OCI-M1 (cell line): ENCODE measurements at regions not wholly inside any gene's neighbourhood (a gene's known extent, or its start where the extent isn't known, plus 50 kb on each side); places are given as distances from the start of the nearest gene placed in this dataset.
A peak's percentile ranks its signal among the peaks of the same experiment; 100 is the strongest.
"Not testable (repeated sequence)": the region's sequence is repeated elsewhere in the genome, so short reads cannot be mapped to it uniquely, and the experiment has no call there.

Experiments
- DNase-seq: peaks from one replicate; lab custom pipeline; 2025; lab: John Stamatoyannopoulos, UW

DNA sequence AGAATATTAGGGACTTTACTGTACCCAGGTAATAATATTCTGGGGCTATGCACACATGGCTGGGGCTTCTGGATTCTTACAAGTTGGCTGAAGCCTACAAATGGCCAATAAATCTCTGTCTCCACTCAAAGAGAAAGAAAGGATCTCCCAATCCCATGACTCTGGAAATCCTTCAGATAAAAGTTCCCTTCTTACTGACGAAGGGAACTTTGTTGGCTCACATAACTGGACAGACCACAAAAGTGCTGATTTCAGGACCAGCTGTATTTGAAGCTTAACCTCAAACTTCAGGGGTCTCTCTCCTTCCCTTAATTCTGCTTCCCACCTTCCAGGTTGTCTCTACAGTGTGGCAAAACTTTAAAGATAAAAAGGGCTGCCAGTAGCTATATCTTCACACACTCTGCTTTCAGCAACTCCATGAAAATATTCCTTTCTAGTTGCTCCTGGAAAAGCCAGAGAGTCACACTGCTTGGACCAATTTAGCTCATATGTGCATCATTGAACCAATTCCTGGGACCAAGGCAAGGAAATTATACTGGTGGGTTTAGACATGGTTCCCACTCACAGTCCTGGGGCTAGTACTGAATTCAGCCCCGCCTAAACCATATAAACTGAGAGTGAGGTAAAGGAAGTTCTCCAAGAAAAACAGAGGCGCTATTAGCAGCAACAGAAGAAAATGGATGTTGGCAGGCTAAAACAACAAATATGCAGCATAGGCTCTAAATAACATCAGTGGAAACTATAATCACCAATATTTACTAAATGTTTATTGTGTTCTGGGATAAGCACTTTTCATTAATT, 290.0 kb upstream of the GADL1 start:
- no peak for DNase-seq

DNA sequence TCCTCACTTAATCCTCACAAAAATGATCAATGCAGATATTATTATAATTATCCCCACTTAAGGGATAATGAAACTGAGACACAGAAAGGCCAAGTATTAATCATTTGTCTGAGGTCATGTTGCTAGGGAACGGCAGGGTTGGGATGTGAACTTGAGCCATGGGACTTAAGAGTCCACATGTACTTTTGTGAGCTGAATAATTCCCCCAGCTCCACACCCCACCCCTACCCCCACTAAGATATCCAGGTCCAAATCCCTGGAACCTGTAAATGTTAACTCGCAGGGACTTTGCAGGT, 290.5 kb upstream of the GADL1 start:
- no peak for DNase-seq

DNA sequence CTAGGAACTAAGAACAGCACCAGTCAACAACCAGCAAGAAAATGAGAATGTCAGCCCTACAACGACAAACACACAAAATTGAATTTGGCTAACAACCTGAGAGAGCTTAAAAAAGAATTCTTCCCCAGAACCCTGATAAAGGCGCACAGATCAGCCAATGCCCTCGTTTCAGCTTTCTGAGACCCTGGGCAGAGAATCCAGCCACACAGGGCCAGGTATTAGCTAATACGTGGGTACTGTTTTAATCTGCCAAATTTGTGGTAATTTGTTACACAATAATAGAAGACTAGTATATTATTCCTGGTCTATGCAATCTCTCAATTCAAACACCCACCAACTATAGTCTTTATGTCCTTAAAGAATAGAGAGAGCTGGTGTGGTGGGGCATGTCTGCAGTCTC, 291.6 kb upstream of the GADL1 start:
- no peak for DNase-seq

DNA sequence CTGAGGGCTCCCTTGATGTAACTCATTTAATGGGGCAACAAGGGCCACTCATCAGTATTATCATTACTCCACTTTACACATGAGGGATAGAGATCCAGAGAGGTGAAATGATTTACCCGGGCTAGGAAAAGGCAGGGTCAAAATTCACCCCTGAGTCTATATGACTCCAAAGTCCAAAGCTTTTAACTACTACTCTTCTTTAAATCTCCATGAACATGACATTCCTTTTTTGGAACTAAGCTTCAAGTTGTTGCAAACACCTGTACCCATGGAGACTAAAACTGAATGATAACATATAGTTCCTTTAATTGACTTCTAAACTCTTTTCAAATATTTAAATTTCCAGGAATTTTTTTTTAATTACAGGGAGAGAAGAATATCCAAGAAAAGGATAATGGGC, 292.9 kb upstream of the GADL1 start:
- DNase-seq = no peak

DNA sequence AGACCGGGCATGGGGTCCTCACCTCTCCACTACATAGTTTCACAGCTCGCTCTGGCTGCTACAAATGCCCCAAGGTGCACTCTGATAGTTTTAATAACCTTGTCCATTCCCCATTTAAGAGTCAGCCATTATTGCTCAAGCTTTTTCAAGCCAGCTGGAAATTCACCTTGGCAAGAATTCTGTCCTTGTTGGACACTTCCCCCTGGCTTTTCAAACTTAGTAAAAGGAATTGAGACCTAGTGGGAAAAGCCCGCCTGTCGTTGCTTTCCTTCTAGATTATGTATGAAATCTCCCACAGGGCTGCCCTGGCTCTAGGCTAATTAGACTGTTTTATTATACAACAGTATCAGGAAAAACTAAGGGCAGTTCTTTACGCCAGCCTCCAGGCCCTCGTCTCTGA, 293.7 kb upstream of the GADL1 start:
- DNase-seq = no peak

DNA sequence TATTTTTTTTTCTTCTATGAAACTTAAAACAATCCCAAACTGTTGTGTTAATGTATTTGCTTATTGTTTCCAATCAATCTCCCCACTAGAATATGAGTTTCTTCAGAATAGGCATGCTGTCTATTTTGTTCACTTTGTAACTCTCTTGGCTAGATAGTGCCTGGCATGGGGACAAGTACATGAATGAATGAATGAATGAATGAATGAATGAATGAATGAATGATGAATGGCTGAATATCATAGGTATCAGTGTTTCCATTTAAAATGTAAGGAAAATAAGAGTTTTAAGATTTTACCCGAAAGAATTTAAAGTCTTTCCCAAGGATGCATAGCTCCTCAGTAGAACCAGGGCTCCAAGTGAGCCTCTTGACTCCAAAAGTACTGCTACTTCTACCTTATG, 294.9 kb upstream of the GADL1 start:
- DNase-seq = no peak

DNA sequence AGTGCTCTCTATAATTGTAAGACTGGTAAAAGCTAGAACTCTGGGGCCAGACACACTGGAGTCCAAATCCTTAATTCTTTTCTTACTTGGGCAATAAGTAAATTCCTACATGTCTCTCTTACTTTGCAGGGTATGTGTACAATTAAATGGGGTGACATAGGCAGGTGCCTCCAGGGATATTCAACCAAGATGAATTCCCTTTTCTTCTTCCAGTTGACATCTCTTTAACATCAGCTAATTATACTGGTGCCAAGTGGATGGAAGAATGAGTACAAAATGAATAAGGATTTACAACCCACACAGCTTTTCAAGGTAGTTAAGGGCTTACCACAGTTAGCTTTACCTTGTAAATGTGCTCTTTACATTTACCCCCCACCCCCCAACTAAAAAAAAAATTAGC, 295.5 kb upstream of the GADL1 start:
- no peak for DNase-seq

DNA sequence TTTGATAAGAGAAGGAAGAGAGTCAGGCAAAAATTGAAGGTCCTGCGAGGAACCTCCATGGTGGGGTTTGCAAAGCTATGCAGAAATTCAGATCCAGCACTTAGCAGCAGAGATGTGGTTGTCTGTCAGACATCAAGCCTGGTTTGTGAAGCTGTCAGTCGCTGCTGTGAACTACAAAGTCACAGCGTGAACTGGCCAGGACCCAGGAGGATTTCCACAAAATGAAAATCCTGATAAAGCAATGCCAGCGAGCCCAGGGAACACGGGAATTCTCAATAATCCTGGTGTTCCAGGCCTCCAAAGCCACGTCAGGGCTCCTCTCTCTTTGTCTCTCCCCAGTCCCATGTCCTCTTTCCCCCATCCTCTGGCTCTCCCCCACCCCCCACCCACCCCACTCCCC, 296.9 kb upstream of the GADL1 start:
- DNase-seq = no peak

DNA sequence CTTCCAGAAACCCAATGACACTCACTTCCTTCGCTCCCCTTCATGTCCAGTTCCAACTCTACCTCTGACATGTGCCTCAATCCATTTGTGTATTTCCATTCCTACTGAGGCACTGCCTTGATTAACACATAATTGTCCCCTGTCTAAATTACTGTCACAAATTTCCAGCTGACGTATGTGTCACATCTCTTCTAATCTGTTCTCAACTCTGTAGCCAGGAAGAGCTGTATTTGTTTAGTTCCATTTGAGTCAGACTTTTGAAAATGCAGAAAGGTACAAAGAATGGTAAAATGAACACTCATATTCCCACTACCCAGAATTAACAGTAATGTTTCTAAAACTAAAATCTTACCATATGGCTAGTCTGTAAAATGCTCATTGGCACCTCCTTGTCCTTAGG, 299.0 kb upstream of the GADL1 start:
- no peak for DNase-seq

DNA sequence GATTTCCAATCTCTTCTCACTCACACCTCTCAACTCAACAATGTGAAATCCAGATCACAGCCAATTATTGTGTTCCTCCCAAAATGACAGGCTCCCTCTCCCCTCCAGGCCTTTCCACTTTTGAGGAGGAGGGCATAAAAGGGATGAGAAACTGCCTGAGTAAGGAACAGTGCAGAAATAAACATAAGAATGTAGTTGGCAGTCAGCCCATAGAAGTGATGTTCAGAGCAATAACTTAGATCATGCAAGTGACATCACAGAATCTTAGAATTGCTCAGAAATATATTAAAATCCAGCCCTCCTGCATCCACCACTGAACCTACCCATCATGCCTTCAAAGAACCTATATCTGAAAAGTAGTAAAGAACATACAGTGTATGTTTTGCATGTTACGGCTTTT, 299.4 kb upstream of the GADL1 start:
- DNase-seq = no peak

DNA sequence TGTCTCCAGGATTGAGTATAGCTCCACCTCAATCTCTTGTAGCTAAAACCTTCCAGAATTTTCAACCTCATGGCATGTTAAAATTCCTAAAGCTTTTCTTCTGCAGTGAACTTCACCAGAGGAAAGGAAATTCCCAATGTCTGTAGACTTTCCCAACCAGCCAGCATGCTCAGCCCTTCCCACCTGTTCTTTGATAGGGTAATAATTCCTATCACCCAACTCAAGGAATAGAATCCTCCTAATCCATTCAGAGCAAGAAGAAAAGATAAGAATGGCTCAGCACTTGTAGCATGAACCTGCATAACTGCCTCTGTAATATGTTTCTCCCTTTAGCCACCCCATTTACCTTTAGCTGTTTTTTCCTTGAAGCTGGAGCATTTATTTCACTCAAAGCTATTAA, 301.8 kb upstream of the GADL1 start:
- no peak for DNase-seq

DNA sequence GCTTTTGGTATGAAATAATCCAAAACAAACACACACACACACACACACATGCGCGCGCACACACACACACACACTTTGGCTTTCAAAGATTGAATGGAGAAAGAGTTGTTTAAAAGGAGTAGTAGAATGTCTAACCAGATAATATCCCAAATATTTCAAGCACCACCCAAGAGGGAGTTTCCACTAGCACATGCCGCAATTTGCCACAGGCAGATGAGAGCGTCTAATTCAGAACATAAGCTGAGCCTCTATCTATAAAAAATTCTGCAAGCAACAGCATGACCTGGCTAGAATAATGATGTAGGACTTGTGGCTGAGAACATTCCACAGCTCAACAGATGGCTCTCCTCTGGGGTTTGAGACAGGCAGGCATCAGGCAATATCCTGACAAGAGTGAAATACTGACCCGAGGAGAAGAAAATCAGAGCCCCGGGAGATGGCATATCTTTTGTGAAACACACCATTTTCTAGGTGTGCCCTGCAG, 302.5 kb upstream of the GADL1 start:
- no peak for DNase-seq

DNA sequence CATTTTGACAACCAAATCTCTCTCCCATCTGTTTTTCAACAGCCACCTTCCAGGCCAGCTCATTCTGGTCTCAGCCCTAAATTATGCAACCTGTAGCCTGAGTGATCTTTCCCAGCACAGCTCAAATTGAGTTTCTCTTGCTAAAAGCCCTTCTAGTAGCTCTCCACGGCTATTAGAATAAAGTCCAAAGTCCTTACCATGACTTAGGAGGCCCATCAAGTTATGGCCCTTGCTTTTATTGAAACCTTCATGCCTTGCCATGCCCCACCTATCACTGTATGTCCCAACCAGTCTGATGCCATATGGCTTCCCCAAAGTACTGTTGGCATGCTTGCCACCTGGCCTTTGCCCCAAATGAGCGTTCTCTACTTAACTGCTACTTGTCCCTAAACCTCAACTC, 303.5 kb upstream of the GADL1 start:
- no peak for DNase-seq

DNA sequence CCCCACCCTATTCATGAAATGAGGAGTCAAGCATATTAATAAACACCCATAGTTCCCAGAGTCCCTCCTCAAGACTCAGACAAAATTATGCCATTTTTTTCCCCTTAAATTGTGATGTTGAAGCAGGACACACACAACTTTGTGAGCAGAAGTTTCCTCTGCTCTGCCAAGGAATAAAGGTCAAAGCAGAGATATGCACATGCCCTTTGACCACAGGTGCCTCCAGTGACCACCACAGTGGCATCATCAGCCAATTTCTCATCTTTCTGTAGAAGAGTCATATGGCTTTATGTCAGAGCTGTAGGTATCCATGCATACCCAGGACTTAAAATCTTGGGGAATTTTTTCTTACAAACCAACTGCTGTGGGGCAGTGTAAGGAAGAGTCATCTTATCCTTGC, 304.4 kb upstream of the GADL1 start:
- no peak for DNase-seq

DNA sequence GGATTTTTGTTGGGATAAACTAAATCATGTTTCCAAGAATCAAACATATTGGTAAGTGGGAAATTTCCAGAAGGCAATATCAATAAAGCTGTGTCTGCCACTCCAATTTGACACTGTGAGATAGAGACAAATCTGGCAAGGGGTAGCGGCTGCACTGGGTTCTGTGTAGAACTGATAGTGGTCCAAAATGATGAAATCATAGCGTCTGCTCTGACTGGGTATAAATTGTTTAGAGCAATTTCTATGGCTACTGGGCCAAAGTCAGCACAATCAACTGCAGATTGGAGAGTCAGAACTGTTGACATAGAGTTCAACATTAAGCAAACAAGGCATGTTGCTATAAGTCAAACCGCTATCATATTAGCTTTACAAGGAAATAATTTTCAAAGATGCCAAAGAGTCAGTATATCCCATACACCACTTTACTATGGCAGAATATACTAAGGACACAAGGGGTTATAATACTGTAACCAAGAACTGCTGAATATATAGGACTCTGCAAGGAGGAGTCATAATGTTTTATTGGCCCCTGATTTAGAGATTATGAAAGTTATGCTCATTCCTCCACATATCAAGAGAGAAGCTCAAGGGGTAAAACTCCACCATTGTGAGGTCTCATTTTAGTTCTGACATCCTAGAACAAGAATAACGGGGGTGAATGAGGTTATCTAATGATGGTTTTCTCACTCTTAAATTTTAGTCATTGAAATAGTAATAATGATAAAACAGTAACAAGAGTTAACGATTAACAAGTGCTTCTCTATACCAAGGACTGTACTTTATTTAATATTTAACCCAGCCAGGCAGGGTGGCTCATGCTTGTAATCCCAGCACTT, 309.7 kb upstream of the GADL1 start:
- DNase-seq = no peak

DNA sequence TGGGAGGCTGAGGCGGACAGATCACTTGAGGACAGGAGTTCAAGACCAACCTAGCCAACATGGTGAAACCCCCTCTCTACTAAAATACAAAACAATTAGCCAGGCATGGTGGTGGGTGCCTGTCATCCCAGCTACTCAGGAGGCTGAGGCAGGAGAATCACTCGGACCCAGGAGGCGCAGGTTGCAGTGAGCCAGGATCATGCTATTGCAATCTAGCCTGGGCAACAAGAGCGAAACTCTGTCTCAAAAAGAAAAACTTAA, 310.3 kb upstream of the GADL1 start:
- DNase-seq = not testable (repeated sequence)

DNA sequence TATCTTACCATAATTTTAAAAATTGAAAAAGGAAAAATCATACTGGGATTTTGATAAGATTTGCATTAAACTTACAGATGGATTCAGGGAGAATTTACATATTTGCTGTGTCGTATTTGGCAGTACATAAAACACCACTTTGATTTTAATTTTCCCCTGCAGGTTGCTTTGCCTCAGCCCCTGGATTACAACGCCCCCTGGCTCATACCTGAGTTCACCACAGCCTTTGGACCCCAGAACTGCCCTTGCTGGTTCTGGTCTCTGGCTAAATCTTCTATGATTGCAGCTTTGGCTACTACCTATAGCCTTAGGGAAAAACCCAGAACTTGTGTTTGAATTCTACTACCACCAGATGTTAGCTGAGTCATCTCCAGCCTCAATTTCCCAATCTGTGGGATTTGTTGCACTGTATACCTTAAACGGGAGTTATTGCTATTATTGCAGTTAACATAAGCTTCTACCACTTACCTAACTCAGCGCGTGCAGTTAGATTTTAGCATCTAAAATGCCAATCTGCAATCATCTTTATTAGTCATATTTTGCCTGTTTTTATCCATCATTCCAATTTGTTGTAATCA, 315.7 kb upstream of the GADL1 start:
- no peak for DNase-seq

DNA sequence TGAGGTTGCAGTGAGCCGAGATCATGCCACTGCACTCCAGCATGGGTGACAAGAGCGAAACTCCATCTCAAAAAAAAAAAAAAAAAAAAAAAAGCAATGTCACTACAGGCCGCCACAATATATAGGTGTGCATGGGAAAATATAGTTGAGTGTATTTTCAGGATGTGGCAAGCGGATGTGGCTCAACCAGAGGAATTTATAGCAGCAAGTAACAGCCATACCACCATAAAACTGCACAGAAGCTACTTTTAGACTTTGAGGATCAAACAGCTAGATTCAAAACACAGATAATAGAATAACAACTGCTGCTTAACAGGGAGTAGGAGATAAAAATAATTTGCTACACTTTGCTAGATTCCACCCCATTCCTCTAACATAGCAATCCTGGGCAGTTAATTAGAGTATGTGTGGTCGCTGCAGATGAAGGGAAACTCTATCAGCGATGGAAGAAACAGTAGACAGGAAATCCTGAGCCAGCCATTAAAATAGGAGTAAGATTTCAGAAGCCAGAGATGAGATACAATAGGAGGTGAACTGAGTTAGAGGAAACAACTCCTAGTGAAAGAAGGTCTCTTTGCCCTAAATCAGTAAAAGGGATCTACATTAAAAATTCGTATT, 318.7 kb upstream of the STT3B start:
- no peak for DNase-seq

DNA sequence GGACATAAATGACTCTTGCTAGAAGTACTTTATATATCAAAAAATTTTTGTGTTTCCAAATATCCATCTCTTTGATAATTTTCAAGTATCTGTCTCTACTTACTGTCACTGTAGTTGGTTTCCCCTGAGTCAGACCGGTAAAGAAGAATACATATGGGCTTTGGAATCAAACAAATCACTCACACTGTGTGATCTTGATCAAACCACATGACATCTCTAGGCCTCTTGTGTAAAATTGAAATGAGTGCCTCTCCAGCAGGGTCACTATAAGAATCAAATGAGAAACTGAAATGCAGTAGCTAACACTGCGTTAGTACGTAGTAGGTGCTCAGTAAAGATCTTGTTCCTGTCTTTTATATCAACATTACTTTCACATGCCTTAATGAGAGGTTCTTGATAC, 314.6 kb upstream of the STT3B start:
- DNase-seq = no peak

DNA sequence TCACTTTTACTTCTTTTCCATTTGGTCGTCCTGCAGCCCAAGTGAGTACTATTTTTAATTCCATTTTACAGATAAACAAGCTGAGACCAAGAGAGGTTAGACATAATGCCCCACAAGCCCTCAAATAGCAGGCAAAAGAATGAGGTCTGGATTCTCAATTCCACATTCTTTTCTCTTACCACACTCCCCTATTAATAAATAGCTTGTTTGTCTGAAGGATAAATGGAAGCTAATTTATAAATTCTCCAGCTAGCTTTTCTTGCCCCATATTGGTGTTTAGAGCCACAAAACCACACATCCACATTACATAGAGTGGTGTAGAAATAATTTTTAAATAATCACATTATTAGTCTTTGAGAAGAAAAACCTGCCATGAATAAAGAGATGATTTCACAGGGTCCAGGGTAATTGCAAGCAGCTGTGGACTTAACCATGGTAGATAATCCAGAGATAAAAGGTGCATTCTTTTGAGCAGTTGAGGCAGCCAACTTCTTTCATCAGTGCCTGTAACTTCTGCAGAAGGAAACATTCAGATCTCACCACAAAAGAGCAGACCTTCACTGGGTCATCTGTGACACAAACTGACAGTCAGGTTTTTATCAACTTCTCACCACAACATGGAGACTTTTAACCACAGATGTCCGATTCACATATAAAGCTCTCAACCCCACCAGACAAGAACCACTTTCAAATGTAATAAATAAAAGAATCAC, 313.4 kb upstream of the STT3B start:
- DNase-seq = peak; percentile 46

DNA sequence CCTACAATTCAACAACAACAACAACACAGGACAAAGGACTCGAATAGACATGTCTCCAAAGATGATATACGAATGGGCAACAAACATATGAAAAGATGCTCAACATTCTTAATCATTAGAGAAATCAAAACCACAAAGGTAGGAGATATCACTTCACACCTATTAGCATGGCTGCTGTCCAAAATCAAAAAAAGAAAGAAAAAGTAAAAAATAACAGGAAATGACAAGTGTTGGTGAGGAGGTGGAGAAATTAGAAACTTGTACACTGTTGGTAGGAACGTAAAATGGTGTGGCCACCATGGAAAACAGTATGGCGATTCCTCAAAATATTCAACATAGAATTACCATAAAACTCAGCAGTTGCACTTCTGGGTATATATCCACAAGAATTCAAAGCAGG, 312.3 kb upstream of the STT3B start:
- DNase-seq = no peak

DNA sequence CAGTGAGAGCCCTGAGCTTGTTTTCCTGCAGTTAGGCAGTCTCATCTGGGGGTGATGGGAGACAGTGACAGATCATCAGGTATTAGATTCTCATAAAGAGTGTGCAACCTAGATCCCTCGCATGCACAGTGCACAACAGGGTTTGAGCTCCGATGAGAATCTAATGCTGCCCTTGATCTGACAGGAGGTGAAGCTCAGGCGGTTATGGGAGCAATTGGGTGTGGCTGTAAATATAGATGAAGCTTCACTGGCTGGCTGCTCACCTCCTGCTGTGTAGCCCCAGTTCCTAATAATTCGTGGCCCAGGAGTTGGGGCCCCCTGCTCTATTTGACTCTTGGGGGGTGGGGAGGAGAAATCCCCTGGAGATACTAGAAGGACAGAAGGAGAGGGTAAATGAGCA, 309.4 kb upstream of the STT3B start:
- no peak for DNase-seq

DNA sequence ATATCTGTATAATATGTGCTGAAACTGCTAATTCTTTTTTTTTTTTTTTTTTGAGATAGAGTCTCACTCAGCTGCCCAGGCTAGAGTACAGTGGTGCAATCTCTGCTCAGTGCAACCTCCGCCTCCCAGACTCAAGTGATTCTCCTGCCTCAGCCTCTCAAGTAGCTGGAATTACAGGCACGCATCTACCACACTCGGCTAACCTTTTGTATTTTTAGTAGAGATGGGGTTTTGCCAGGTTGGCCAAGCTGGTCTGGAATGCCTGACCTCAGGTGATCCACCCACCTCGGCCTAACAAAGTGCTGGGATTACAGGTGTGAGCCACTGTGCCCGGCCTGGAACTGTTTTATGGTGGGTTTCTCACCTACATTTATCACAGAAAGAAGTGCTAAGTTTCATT, 307.8 kb upstream of the STT3B start:
- no peak for DNase-seq
